Caco-2 (cell line): ENCODE measurements at regions not wholly inside any gene's neighbourhood (a gene's known extent, or its start where the extent isn't known, plus 50 kb on each side); places are given as distances from the start of the nearest gene placed in this dataset.
A peak's percentile ranks its signal among the peaks of the same experiment; 100 is the strongest.
"Not testable (repeated sequence)": the region's sequence is repeated elsewhere in the genome, so short reads cannot be mapped to it uniquely, and the experiment has no call there.

Source experiments
- BruUV-seq: library from RNA; stranded (reverse); fragments of 400-500 nt; replicated peaks from 2 replicates; lab custom pipeline; 2021; lab: Mats Ljungman, UMichigan
- CTCF ChIA-PET: fragments of 300-600 bp; sonication (Branson Sonifier 250); formaldehyde crosslinking; loops from one replicate; lab custom pipeline; 2022; ENCODE audit warnings: antibody characterized with exemption; lab: Charles Lee
- POLR2A ChIA-PET: fragments of 300-600 bp; sonication (Branson Sonifier 250); formaldehyde crosslinking; loops from one replicate; lab custom pipeline; 2022; ENCODE audit warnings: antibody characterized with exemption; lab: Charles Lee
- DNase-seq, 2 experiments: peaks; one replicate each; pipeline versions ENCODE4 v3.0.0 to v3.0.0-alpha.2; 2020 to 2022
- H3K27me3 ChIP-seq: replicated peaks from 2 replicates; pipeline ENCODE4 v1.6.0; 2011; ENCODE audit warnings: low read length; ENCODE audit not compliant: control insufficient read depth, insufficient read depth
- H3K36me3 ChIP-seq: 2 replicates; pipeline ENCODE4 v1.5.1; 2011; ENCODE audit warnings: low read length; ENCODE audit not compliant: control insufficient read depth, insufficient read depth
- H3K4me1 ChIP-seq: fragments of 250-450 bp; sonication (Bioruptor Pico); 2 replicates; pipeline ENCODE4 v1.5.1; 2020; ENCODE audit warnings: mild to moderate bottlenecking
- H3K4me3 ChIP-seq: 2 replicates; pipeline ENCODE4 v1.5.1; 2011; ENCODE audit warnings: low read depth, mild to moderate bottlenecking, control low read depth, low read length
- H3K9me3 ChIP-seq: fragments of 250-450 bp; sonication (Bioruptor Pico); 2 replicates; pipeline ENCODE4 v1.5.1; 2020; ENCODE audit warnings: mild to moderate bottlenecking, moderate library complexity
- H3K27ac Mint-ChIP-seq: one replicate; pipeline ENCODE4 v1.8.0; 2022; ENCODE audit warnings: mixed read lengths; ENCODE audit not compliant: unreplicated experiment
- H3K27me3 Mint-ChIP-seq: one replicate; pipeline ENCODE4 v1.8.0; 2022; ENCODE audit warnings: mixed read lengths; ENCODE audit not compliant: insufficient read depth, unreplicated experiment
- H3K36me3 Mint-ChIP-seq: one replicate; pipeline ENCODE4 v1.8.0; 2022; ENCODE audit warnings: mild to moderate bottlenecking, mixed read lengths; ENCODE audit not compliant: insufficient read depth, unreplicated experiment
- H3K4me1 Mint-ChIP-seq: one replicate; pipeline ENCODE4 v1.8.0; 2022; ENCODE audit warnings: low read depth, mixed read lengths; ENCODE audit not compliant: unreplicated experiment
- H3K4me3 Mint-ChIP-seq: one replicate; pipeline ENCODE4 v1.8.0; 2022; ENCODE audit warnings: mild to moderate bottlenecking, moderate library complexity, mixed read lengths; ENCODE audit not compliant: unreplicated experiment
- H3K9me3 Mint-ChIP-seq: one replicate; pipeline ENCODE4 v1.8.0; 2022; ENCODE audit warnings: mixed read lengths; ENCODE audit not compliant: unreplicated experiment
- intact Hi-C: fragments of 100-400 bp; cut with micrococcal nuclease; formaldehyde crosslinking; loops from one replicate; pipeline ENCODE4 v1.10.0; 2022; ENCODE audit not compliant: unreplicated experiment
- TF ChIP-seq, protein P1 (sequence below), 2 experiments: fragments of 200-600 bp in 1 of 2; IDR thresholded peaks; 1 replicate in 1 of 2; 2 replicates in 1 of 2; pipeline versions ENCODE4 v1.5.1 to v1.8.0; 2011 to 2022; ENCODE audit warnings: antibody characterized with exemption in 1 of 2, control low read depth in 1 of 2, inconsistent platforms in 1 of 2, low read depth in 1 of 2, low read length in 1 of 2, mild to moderate bottlenecking in 1 of 2, moderate library complexity in 1 of 2; ENCODE audit not compliant: insufficient read depth in 1 of 2, severe bottlenecking in 1 of 2, unreplicated experiment in 1 of 2

DNA sequence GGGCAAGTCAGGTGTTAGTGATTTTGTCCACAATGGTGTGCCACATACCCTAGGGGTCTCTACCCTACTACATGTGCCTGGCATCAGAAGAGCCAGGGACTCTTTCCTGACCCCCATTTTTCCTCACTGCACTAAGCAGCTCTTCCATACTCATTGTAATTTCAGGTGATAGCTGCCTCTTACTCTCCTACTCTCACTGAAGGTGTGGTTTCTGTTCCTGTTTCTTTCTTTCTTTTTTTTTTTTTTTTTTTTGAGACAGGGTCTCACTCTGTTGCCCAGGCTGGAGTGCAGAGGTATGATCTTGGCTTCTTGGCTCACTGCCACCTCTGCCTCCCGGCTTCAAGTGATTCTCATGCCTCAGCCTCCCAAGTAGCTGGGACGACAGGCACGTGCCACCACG, 164.9 kb upstream of the USP9X start:
- Histone ChIP-seq H3K27me3 (no peaks in the 10 kb centered on the region), H3K4me3 (no peak overlapping the region), H3K9me3 (no peaks in the 10 kb centered on the region), H3K4me1 (no peaks in the 10 kb centered on the region), H3K36me3 (no peaks in the 10 kb centered on the region)
- intact Hi-C loops = no loop called here
- H3K9me3 Mint-ChIP-seq = no peaks in the 10 kb centered on the region
- DNase-seq = no peak
- ChIA-PET CTCF (no interaction called here), POLR2A (no interaction called here)
- H3K27me3 Mint-ChIP-seq = no peaks in the 10 kb centered on the region
- BruUV-seq = no TSS peak
- TF ChIP-seq, protein P1, sequence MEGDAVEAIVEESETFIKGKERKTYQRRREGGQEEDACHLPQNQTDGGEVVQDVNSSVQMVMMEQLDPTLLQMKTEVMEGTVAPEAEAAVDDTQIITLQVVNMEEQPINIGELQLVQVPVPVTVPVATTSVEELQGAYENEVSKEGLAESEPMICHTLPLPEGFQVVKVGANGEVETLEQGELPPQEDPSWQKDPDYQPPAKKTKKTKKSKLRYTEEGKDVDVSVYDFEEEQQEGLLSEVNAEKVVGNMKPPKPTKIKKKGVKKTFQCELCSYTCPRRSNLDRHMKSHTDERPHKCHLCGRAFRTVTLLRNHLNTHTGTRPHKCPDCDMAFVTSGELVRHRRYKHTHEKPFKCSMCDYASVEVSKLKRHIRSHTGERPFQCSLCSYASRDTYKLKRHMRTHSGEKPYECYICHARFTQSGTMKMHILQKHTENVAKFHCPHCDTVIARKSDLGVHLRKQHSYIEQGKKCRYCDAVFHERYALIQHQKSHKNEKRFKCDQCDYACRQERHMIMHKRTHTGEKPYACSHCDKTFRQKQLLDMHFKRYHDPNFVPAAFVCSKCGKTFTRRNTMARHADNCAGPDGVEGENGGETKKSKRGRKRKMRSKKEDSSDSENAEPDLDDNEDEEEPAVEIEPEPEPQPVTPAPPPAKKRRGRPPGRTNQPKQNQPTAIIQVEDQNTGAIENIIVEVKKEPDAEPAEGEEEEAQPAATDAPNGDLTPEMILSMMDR (IDR thresholded peaks at IDR 0.05; ENCODE audit: insufficient read depth in 1 of 2, low read depth in 1 of 2, low read length in 1 of 2, severe bottlenecking in 1 of 2, unreplicated experiment in 1 of 2) = no peak
- H3K27ac Mint-ChIP-seq = no peak overlapping the region
- no peak overlapping the region for H3K4me3 Mint-ChIP-seq
- no peaks in the 10 kb centered on the region for H3K36me3 Mint-ChIP-seq
- H3K4me1 Mint-ChIP-seq = peaks cover 7% of the 10 kb centered on the region

- peak; percentile 35 to 48 for DNase-seq
- no TSS peak for BruUV-seq
- no peak overlapping the region for H3K4me3 Mint-ChIP-seq
- intact Hi-C loops = loop anchor here (1.0 kb wide), 1 partner anchor 271 kb away; no protein-coding TSS in a partner anchor
- POLR2A ChIA-PET = no interaction called here
- H3K9me3 ChIP-seq = no peaks in the 10 kb centered on the region
- H3K27me3 ChIP-seq = no peaks in the 10 kb centered on the region
- H3K27ac Mint-ChIP-seq = no peak overlapping the region
- no peaks in the 10 kb centered on the region for H3K9me3 Mint-ChIP-seq
- H3K4me3 ChIP-seq = no peak overlapping the region
- H3K4me1 ChIP-seq = no peaks in the 10 kb centered on the region
- H3K27me3 Mint-ChIP-seq = no peaks in the 10 kb centered on the region
- CTCF ChIA-PET = interaction anchor here (0.6 to 1.4 kb wide), 2 partner anchors 42 to 44 kb away, joined by 3 read pairs; no protein-coding TSS in a partner anchor
- no peaks in the 10 kb centered on the region for H3K36me3 ChIP-seq
- H3K4me1 Mint-ChIP-seq = peaks cover 7% of the 10 kb centered on the region
- H3K36me3 Mint-ChIP-seq = no peaks in the 10 kb centered on the region
- TF ChIP-seq, protein P1 (IDR thresholded peaks at IDR 0.05; ENCODE audit: insufficient read depth in 1 of 2, low read depth in 1 of 2, low read length in 1 of 2, severe bottlenecking in 1 of 2, unreplicated experiment in 1 of 2) = peak in 1 of 2 experiments; percentile 27
Measured at GRCh38 chrX:40922307-40922706, 162.9 kb upstream of the USP9X start.

DNA sequence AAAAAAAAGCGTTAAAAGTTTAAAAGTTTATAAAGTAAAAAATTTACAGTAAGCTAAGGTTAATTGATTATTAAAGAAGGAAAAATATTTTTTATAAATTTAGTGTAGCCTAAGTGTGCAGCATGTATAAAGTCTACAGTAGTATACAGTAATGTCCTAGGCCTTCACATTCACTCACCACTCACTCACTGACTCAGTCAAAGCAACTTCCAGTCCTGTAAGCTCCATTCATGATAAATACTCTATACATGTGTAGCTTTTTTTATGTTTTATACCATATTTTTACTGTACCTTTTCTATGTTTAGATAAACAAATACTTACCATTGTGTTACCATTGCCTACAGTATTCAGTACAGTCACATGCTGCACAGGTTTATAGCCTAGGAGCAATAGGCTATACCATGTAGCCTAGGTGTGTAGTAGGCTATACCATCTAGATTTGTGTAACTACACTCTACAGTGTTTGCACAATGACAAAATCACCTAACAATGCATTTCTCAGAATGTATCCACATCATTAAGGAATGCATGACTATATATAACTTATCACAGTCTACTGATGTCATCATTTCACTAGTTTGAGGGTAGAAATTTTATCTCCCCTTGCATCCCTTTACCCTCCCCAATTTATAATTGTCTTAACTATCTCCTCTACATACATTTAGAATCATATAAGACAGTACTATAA, 158.4 kb upstream of the USP9X start:
- POLR2A ChIA-PET, H3K4me1 ChIP-seq, H3K9me3 ChIP-seq, H3K4me3 ChIP-seq, H3K9me3 Mint-ChIP-seq, H3K27ac Mint-ChIP-seq, H3K36me3 Mint-ChIP-seq, intact Hi-C loops, CTCF ChIA-PET, H3K4me1 Mint-ChIP-seq, H3K36me3 ChIP-seq, H3K4me3 Mint-ChIP-seq, BruUV-seq, DNase-seq, H3K27me3 ChIP-seq, H3K27me3 Mint-ChIP-seq: not testable (repeated sequence)
